CD14-positive monocyte (primary cell): ENCODE measurements at regions not wholly inside any gene's neighbourhood (a gene's known extent, or its start where the extent isn't known, plus 50 kb on each side); places are given as distances from the start of the nearest gene placed in this dataset.
A peak's percentile ranks its signal among the peaks of the same experiment; 100 is the strongest.

Source experiments
- DNase-seq, 3 donors: peaks; one replicate each; pipeline ENCODE4 v3.0.0-alpha.2; 2011 to 2022
- H2AFZ ChIP-seq: 2 replicates; pipeline ENCODE4 v1.6.0; 2012; ENCODE audit warnings: mild to moderate bottlenecking, low read depth, low read length, inconsistent platforms; ENCODE audit not compliant: insufficient read depth, poor library complexity, severe bottlenecking
- H3K27ac ChIP-seq, 2 donors: 1 replicate in 1 of 2; 2 replicates in 1 of 2; pipeline ENCODE4 v1.5.1; 2012 to 2013; ENCODE audit warnings: low read length in 2 of 2, control low read depth in 1 of 2, inconsistent platforms in 1 of 2, low read depth in 1 of 2, mild to moderate bottlenecking in 1 of 2
- H3K27me3 ChIP-seq, 2 donors: one replicate each; pipeline versions ENCODE4 v1.6.0 to v1.6.1; 2011 to 2013; ENCODE audit warnings: low read length in 2 of 2; ENCODE audit not compliant: control insufficient read depth in 2 of 2, insufficient read depth in 2 of 2
- H3K36me3 ChIP-seq, 2 donors: replicated peaks in 1 of 2; 1 replicate in 1 of 2; 2 replicates in 1 of 2; pipeline versions ENCODE4 v1.5.1 to v1.6.1; 2012 to 2013; ENCODE audit warnings: low read length in 2 of 2, control low read depth in 1 of 2, inconsistent platforms in 1 of 2, mild to moderate bottlenecking in 1 of 2; ENCODE audit not compliant: insufficient read depth in 2 of 2, control insufficient read depth in 1 of 2
- H3K4me1 ChIP-seq, 2 donors: 1 replicate in 1 of 2; 2 replicates in 1 of 2; pipeline versions ENCODE4 v1.5.1 to v1.6.1; 2012 to 2013; ENCODE audit warnings: low read length in 2 of 2, control low read depth in 1 of 2, inconsistent platforms in 1 of 2, mild to moderate bottlenecking in 1 of 2, moderate library complexity in 1 of 2; ENCODE audit not compliant: insufficient read depth in 2 of 2, control insufficient read depth in 1 of 2
- H3K4me2 ChIP-seq: replicated peaks from 2 replicates; pipeline ENCODE3; 2012; ENCODE audit warnings: low read length, moderate library complexity, mild to moderate bottlenecking; ENCODE audit not compliant: poor library complexity, severe bottlenecking; ENCODE audit errors: extremely low read depth
- H3K4me3 ChIP-seq, 3 experiments: fragments of 200-600 bp in 1 of 3; sonication (generic) in 1 of 3; replicated peaks in 1 of 3; 1 replicate in 2 of 3; 2 replicates in 1 of 3; pipeline ENCODE4 v1.5.1; 2011 to 2013; ENCODE audit warnings: low read length in 3 of 3, mild to moderate bottlenecking in 3 of 3, control low read depth in 2 of 3, low read depth in 2 of 3, inconsistent platforms in 1 of 3, moderate library complexity in 1 of 3
- H3K79me2 ChIP-seq: 2 replicates; pipeline ENCODE4 v1.6.0; 2012; ENCODE audit warnings: mild to moderate bottlenecking, control low read depth, inconsistent platforms, low read length, moderate library complexity; ENCODE audit not compliant: insufficient read depth
- H3K9ac ChIP-seq: 2 replicates; pipeline ENCODE4 v1.6.0; 2017; ENCODE audit warnings: low read length, mild to moderate bottlenecking; ENCODE audit not compliant: insufficient read depth, poor library complexity, severe bottlenecking
- H3K9me3 ChIP-seq, 2 donors: replicated peaks in 1 of 2; 1 replicate in 1 of 2; 2 replicates in 1 of 2; pipeline versions ENCODE4 v1.5.1 to v1.6.1; 2012 to 2013; ENCODE audit warnings: low read length in 2 of 2, control low read depth in 1 of 2; ENCODE audit not compliant: control insufficient read depth in 1 of 2, insufficient read depth in 1 of 2
- H4K20me1 ChIP-seq: 2 replicates; pipeline ENCODE4 v1.6.0; 2012; ENCODE audit warnings: mild to moderate bottlenecking, low read length, control low read depth, moderate library complexity; ENCODE audit not compliant: insufficient read depth
- H3K27ac Mint-ChIP-seq, 7 donors: one replicate each; pipeline ENCODE4 v1.8.0; 2020; ENCODE audit warnings: mild to moderate bottlenecking in 7 of 7, mixed read lengths in 7 of 7, moderate library complexity in 6 of 7, inconsistent platforms in 2 of 7
- H3K27me3 Mint-ChIP-seq, 3 donors: one replicate each; pipeline ENCODE4 v1.8.0; 2021 to 2022; ENCODE audit warnings: low read depth in 3 of 3, mild to moderate bottlenecking in 3 of 3, mixed read lengths in 3 of 3, moderate library complexity in 3 of 3, inconsistent platforms in 1 of 3
- H3K36me3 Mint-ChIP-seq, 2 donors: one replicate each; pipeline ENCODE4 v1.8.0; 2020; ENCODE audit warnings: mixed read lengths in 2 of 2, inconsistent platforms in 1 of 2, mild to moderate bottlenecking in 1 of 2
- H3K4me1 Mint-ChIP-seq: one replicate; pipeline ENCODE4 v1.8.0; 2020; ENCODE audit warnings: mild to moderate bottlenecking, mixed read lengths
- H3K4me3 Mint-ChIP-seq, 2 donors: one replicate each; pipeline ENCODE4 v1.8.0; 2020; ENCODE audit warnings: mild to moderate bottlenecking in 2 of 2, mixed read lengths in 2 of 2, moderate library complexity in 1 of 2
- H3K9me3 Mint-ChIP-seq, 7 donors: one replicate each; pipeline ENCODE4 v1.8.0; 2020 to 2022; ENCODE audit warnings: mixed read lengths in 7 of 7, mild to moderate bottlenecking in 6 of 7, moderate library complexity in 6 of 7, inconsistent platforms in 2 of 7
- CTCF ChIP-seq: fragments of 200-600 bp; IDR thresholded peaks from one replicate; pipeline ENCODE4 v1.8.0; 2022; ENCODE audit warnings: antibody characterized with exemption, mild to moderate bottlenecking
- WGBS: methylation state at CpG from one replicate; pipeline ENCODE4 v1.1.5; 2013; ENCODE audit warnings: missing lambda C conversion rate; ENCODE audit not compliant: insufficient coverage; 5-methylcytosine and 5-hydroxymethylcytosine counted together
- intact Hi-C, 2 donors: fragments of 100-400 bp; cut with micrococcal nuclease; formaldehyde crosslinking; loops; one replicate each; pipeline versions ENCODE4 v1.15.0 to v1.15.1; 2023

- Histone ChIP-seq H3K4me1 (no peaks in the 10 kb centered on the region), H3K4me3 (no peak overlapping the region), H4K20me1 (no peaks in the 10 kb centered on the region), H3K4me2 (no peak overlapping the region), H3K9me3 (no peaks in the 10 kb centered on the region), H3K9ac (no peak overlapping the region), H3K27ac (no peak overlapping the region), H3K79me2 (no peaks in the 10 kb centered on the region), H3K36me3 (no peaks in the 10 kb centered on the region), H2AFZ (no peak overlapping the region), H3K27me3 (no peaks in the 10 kb centered on the region)
- intact Hi-C loops, result loop anchor here (10.0 kb wide), 1 partner anchor 419 kb away; no protein-coding TSS in a partner anchor
- Mint-ChIP-seq H3K27ac (no peak overlapping the region), H3K9me3 (peaks cover 0 to 10% (median 4%) of the 10 kb centered on the region in 7 donors), H3K27me3 (peaks cover 3 to 4% (median 4%) of the 10 kb centered on the region in 3 donors), H3K4me1 (no peaks in the 10 kb centered on the region), H3K4me3 (no peak overlapping the region), H3K36me3 (no peaks in the 10 kb centered on the region)
- WGBS, result 21% methylated on average over 2 of the region's 2 CpGs
- DNase-seq, result peak in 2 of 3 donors; percentile 27 to 34
- TF ChIP-seq CTCF, result peak; percentile 73
Measured at GRCh38 chr4:16443504-16444088, 217.3 kb upstream of the TAPT1 start.

GRCh38 chr4:16442296-16442695, 216.0 kb upstream of the TAPT1 start:
- Mint-ChIP-seq H3K9me3 (peaks cover 3 to 22% (median 10%) of the 10 kb centered on the region in 7 donors), H3K36me3 (no peaks in the 10 kb centered on the region), H3K27ac (no peak overlapping the region), H3K4me1 (no peaks in the 10 kb centered on the region), H3K27me3 (peaks cover 4% of the 10 kb centered on the region in 3 donors), H3K4me3 (no peak overlapping the region)
- intact Hi-C loops, result loop anchor here (10.0 kb wide), 1 partner anchor 417 kb away; no protein-coding TSS in a partner anchor
- Histone ChIP-seq H3K9ac (no peak overlapping the region), H3K79me2 (no peaks in the 10 kb centered on the region), H3K36me3 (no peaks in the 10 kb centered on the region), H3K27ac (no peak overlapping the region), H3K4me1 (no peaks in the 10 kb centered on the region), H3K27me3 (no peaks in the 10 kb centered on the region), H3K4me3 (no peak overlapping the region), H3K9me3 (peaks cover 2 to 7% of the 10 kb centered on the region in 2 donors), H2AFZ (no peak overlapping the region), H3K4me2 (no peak overlapping the region), H4K20me1 (no peaks in the 10 kb centered on the region)
- TF ChIP-seq CTCF, result no peak
- WGBS, result no CpG with 5 or more reads among the region's 1 CpG
- no peak for DNase-seq
